Retinal pigment epithelial cell (primary cell): ENCODE measurements at regions not wholly inside any gene's neighbourhood (a gene's known extent, or its start where the extent isn't known, plus 50 kb on each side); places are given as distances from the start of the nearest gene placed in this dataset.

ENCODE experiments used
- DNase-seq: peaks from one replicate; pipeline ENCODE4 v3.0.0-alpha.2; 2010; ENCODE audit warnings: low read depth
- H3K4me3 ChIP-seq: 2 replicates; pipeline ENCODE4 v1.5.1; 2011; ENCODE audit warnings: mild to moderate bottlenecking, low read length, control low read depth, moderate library complexity
- TF ChIP-seq, protein P1 (sequence below): conservative IDR thresholded peaks from 2 replicates; pipeline ENCODE4 v1.5.1; 2011; ENCODE audit warnings: low read depth, low read length, control low read depth, inconsistent platforms

DNA sequence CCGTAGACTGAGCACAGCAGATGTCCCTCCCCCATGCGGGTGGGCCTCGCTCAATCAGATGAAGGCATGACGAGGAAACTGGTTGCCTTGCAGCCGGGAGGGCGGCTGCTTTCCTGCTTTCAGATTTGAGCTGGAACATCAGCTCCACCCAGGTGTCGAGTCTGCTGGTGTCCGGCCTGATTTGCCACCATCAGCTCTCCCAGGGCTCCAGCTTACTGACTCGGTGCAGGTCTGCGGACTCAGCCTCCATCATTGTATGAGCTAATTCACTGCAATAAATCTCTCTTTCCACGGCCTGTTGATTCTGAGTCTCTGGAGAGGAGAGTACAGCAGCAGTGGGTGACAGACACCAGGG, 156.2 kb downstream of the KIF26A start:
- no peak for DNase-seq
- no peak overlapping the region for H3K4me3 ChIP-seq
- TF ChIP-seq, protein P1, sequence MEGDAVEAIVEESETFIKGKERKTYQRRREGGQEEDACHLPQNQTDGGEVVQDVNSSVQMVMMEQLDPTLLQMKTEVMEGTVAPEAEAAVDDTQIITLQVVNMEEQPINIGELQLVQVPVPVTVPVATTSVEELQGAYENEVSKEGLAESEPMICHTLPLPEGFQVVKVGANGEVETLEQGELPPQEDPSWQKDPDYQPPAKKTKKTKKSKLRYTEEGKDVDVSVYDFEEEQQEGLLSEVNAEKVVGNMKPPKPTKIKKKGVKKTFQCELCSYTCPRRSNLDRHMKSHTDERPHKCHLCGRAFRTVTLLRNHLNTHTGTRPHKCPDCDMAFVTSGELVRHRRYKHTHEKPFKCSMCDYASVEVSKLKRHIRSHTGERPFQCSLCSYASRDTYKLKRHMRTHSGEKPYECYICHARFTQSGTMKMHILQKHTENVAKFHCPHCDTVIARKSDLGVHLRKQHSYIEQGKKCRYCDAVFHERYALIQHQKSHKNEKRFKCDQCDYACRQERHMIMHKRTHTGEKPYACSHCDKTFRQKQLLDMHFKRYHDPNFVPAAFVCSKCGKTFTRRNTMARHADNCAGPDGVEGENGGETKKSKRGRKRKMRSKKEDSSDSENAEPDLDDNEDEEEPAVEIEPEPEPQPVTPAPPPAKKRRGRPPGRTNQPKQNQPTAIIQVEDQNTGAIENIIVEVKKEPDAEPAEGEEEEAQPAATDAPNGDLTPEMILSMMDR, result no peak

DNA sequence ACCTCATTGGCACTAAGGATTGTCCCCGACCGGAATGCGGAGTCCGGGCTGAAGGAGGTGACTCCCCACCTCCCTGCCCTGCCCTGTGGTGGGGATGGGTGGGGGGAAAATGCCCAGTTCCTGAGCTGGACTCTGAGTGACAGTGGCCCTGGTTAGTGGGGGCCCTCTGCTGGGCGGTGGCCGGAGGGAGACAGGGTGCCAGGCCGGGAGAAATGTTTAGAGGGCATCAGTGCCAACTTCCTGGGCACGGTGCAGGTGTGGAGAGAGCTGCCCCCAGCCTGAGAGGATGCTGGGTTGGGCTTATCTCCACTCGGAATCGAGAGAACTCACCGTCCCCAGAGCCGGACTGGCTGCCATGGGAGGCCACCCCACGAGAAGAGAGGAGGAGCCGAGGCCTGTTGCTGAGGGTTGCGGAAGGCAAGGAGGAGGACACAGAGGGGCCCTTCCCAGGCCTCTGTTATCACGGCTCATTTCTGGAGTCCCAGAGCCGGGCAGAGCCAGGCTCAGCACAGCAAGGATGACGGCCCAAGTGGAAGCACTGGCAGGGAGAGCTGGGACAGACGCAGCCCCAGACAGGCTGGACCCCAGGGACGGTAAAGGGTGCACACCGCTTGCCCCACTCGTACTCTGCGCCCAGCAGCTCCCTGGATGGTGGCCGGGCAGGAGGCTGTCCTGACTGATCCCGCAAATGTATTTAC, 156.7 kb downstream of the KIF26A start:
- TF ChIP-seq, protein P1, result no peak
- no peak overlapping the region for H3K4me3 ChIP-seq
- no peak for DNase-seq

DNA sequence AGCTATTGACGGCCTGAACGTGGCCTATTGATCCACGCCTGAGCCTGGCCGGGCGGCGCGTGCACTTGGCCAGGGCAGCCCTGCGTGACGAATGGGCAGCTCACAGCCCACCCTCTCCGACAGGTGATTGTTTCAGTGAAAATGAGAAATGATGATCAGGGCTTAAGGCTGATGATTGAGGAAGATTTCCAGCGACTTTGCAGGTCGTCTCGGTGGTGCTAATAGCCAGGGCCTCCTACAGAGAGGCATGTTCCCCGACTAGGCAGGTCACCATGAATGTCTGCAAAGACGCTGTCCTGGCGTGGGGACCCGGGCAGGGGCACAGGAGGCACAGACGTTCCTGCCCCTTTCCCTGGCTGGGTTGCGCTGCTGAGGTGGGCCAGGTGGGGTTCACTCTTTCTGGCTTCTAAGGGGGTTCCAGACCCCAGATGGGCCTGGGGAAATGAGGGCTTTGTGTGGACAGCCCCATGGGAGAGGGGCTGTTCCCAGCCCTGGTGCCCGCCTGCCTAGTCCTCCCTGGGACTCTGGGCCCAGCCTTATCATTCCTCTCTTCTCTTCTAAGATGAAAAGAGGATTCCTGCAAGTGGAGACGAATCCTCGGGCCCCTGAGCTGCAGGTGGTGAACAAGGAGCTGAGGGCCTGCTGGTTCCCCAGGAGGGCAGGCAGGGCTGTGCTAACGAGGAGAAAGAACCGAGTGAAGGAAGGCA, 157.4 kb downstream of the KIF26A start:
- DNase-seq, result no peak
- H3K4me3 ChIP-seq, result no peak overlapping the region
- TF ChIP-seq, protein P1, result no peak

DNA sequence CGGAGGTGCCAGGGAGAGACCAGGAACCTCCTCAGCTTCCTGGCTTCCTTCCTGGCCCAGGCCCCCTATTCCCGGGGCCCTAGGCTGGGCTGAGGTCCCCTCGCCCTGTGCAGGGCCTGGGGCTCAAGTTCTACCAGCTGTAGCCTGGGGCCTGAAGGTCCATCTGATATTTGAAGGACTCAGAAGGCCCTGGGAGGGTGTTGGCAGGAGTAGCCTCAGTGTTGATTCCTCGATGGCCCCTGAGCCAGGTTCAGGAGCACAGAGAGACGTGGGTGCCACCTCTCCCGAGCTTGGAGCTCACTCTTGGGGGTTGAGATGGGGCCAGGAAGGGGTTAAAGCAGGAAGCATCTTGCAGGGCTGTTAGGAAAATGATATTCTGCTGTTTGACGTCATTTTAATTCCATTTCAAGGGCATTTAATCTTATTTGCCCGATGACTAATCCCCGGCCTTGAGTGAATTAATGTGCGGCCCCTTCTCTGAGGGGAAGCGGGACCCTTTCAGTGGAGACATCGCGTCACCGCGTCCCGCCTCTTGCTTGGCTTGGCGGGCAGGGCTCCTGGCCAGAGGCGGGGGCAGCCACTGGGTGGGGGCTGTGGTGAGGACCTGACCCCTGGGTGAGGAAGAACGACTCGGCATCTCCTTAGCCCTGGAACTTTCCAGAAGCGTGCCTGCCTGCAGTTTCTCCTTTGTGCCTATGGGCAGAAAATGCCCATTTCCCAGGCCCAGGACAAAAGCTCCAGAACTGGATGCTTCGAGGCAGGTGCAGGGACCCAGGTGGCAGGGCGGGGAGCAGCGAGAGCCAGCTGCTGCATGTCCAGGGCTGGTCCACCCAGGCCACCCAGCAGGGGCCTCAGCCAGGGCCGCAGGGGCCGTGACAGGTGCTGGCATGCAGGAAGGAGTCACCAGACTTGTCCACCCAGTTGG, 158.3 kb downstream of the KIF26A start:
- H3K4me3 ChIP-seq, result no peak overlapping the region
- TF ChIP-seq, protein P1, result no peak
- DNase-seq, result peak; percentile 87

DNA sequence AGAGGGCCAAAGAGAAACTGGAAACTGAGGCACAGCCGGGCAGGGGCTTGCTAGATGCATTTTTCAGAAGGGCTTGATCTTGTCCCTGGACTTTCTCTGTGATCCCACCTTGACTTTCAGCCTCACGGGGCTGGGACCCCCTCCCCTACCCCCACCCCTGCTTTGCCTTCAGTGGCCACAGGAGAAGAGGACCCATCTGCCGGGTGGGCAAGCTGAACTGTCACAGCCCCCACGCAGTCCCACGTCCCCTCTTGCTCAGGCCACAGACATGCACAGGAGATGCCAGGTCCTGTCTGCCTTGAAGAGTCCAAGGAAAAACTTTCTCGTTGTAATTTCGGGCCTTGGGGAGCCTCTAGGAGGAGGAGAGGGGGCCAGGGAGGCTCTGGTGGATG, 158.9 kb downstream of the KIF26A start:
- DNase-seq, result no peak
- TF ChIP-seq, protein P1, result no peak
- H3K4me3 ChIP-seq, result no peak overlapping the region

DNA sequence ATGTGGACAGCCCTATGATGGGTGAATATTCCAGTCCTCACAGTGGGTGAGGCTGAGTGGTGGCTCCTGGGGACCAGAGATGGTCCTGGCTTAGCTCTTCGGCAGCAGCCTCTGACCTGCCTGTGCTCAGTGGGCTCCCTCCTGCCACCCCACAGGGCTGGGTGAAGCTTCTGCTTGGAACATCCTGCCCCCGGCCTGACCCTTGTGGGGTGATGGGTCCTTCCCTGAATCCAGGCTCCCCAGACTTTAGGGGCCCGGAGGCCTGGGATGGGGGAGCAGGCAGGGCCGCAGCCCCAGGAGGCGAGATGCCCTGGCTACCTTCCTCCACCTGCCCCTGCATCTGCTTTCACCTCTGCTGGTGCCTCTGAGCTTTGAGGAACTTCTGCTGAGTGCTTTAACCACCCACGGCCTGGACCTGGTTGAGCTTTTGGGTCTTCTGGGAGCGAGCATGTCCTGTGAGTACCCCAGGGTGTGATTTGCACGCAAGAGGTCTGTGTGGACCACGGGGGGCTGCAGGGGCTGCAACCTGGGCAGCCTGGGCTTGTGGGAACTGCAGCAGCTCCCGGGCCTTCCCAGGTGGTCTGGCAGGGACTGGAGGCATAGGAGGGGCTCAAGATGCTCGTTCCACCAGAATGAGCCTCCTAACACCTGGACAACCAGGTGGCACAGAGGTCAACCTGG, 159.5 kb downstream of the KIF26A start:
- DNase-seq, result no peak
- TF ChIP-seq, protein P1, result no peak
- no peak overlapping the region for H3K4me3 ChIP-seq
